Activated CD8-positive, alpha-beta T cell treated with anti-CD3 and anti-CD28 coated beads for 36 hours (primary cell): ENCODE measurements at regions not wholly inside any gene's neighbourhood (a gene's known extent, or its start where the extent isn't known, plus 50 kb on each side); places are given as distances from the start of the nearest gene placed in this dataset.
"Not testable (repeated sequence)": the region's sequence is repeated elsewhere in the genome, so short reads cannot be mapped to it uniquely, and the experiment has no call there.

ENCODE experiments used
- ATAC-seq: fragments of 200-7000 bp; cut with Tn5 transposase; one replicate; pipeline ENCODE4 v1.10.0; 2021; ENCODE audit warnings: mild to moderate bottlenecking, moderate library complexity
- CTCF ChIA-PET: fragments of 350-600 bp; sonication (Branson Sonifier 250); formaldehyde crosslinking; loops from one replicate; lab custom pipeline; 2021; ENCODE audit warnings: antibody characterized with exemption; lab: Charles Lee
- POLR2A ChIA-PET: fragments of 350-600 bp; sonication (Branson Sonifier 250); formaldehyde crosslinking; loops from one replicate; lab custom pipeline; 2021; ENCODE audit warnings: antibody characterized with exemption; lab: Charles Lee
- DNase-seq: peaks from one replicate; pipeline ENCODE4 v3.0.0-alpha.2; 2020
- H3K27ac Mint-ChIP-seq: one replicate; pipeline ENCODE4 v1.8.0; 2021; ENCODE audit warnings: mild to moderate bottlenecking, mixed read lengths
- H3K27me3 Mint-ChIP-seq: one replicate; pipeline ENCODE4 v1.8.0; 2021; ENCODE audit warnings: mixed read lengths
- H3K36me3 Mint-ChIP-seq: one replicate; pipeline ENCODE4 v1.8.0; 2021; ENCODE audit warnings: low read depth, mixed read lengths
- H3K4me1 Mint-ChIP-seq: one replicate; pipeline ENCODE4 v1.8.0; 2021; ENCODE audit warnings: low read depth, mixed read lengths
- H3K4me3 Mint-ChIP-seq: one replicate; pipeline ENCODE4 v1.8.0; 2021; ENCODE audit warnings: mild to moderate bottlenecking, moderate library complexity, mixed read lengths
- H3K9me3 Mint-ChIP-seq: one replicate; pipeline ENCODE4 v1.8.0; 2021; ENCODE audit warnings: mixed read lengths
- intact Hi-C: fragments of 100-400 bp; cut with micrococcal nuclease; formaldehyde crosslinking; loops from one replicate; pipeline ENCODE4 v1.10.0; 2022
- TF ChIP-seq, protein P1 (sequence below): fragments of 200-600 bp; IDR thresholded peaks from one replicate; pipeline ENCODE4 v1.8.0; 2022; ENCODE audit warnings: antibody characterized with exemption, mild to moderate bottlenecking

DNA sequence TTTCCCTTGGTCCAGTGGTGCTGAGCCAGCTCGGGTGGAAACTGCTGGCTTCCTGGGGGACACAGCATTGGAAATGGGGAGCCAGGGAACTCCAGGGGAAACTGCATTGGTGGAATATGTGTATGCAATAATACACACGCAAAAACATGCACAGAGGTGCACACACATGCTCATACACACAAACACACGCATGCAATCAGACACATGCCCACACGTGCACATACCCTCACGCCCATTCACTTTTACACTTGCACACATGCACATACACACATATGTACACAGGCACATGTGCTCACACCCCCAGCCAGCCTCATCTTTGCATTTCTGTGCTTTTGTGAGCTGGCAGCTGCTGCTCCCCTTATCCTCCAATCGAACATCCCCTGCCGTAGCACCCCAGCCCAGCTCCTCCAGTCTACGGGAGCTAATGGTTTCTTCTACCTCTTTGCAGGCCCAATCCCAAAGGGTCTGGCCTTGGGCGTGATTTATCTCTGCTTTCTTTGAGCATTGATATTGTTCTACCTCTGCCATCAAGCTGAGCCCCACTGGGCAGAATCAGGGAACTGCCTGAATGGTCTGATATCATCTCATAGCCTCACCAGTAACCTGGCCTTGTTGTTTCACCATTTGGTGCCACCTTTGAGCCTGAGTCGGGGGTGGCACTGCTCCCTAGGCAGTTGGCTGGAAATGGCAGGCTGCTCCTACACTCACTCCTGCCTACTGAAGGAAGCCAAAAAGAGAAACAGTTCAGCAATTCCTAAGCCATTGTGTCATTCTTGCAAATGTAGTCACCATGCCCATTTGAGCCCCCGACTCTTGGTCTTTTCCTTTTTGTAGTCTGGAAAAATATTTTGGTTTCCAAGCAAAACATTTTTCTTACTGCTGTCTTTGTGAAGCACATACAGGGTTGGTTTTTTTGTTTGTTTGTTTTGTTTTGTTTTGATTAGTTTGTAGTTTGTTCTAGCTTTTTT lies 104.4 kb upstream of the MAMLD1 start:
- no peak for ATAC-seq

DNA sequence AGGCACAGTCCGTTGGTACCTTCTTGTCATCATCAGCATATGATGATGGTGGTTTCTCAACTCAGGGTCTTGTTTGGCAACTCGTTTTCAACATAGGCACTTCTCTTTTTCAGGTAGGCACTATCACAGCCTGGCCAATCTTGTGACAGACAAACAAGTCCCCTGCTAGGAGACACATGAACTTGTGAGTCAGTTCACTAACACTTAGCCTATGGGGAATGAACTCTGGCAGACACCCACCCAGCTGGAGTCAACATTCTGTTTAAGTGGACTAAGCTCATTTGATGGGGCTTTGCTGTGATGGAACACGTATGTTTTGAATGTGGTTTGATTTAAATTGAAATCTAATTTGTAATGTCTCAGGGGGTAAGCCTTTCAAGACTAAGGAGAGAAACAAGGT lies 100.7 kb upstream of the MAMLD1 start:
- Mint-ChIP-seq H3K4me3 (no peak overlapping the region), H3K9me3 (no peaks in the 10 kb centered on the region), H3K27ac (no peak overlapping the region), H3K36me3 (no peaks in the 10 kb centered on the region), H3K27me3 (no peaks in the 10 kb centered on the region), H3K4me1 (peaks cover under 1% of the 10 kb centered on the region)
- intact Hi-C loops, result no loop called here
- DNase-seq, result no peak
- no peak for ATAC-seq
- TF ChIP-seq, protein P1, sequence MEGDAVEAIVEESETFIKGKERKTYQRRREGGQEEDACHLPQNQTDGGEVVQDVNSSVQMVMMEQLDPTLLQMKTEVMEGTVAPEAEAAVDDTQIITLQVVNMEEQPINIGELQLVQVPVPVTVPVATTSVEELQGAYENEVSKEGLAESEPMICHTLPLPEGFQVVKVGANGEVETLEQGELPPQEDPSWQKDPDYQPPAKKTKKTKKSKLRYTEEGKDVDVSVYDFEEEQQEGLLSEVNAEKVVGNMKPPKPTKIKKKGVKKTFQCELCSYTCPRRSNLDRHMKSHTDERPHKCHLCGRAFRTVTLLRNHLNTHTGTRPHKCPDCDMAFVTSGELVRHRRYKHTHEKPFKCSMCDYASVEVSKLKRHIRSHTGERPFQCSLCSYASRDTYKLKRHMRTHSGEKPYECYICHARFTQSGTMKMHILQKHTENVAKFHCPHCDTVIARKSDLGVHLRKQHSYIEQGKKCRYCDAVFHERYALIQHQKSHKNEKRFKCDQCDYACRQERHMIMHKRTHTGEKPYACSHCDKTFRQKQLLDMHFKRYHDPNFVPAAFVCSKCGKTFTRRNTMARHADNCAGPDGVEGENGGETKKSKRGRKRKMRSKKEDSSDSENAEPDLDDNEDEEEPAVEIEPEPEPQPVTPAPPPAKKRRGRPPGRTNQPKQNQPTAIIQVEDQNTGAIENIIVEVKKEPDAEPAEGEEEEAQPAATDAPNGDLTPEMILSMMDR, result no peak
- CTCF ChIA-PET, result no interaction called here
- POLR2A ChIA-PET, result interaction anchor here (1.1 kb wide), 1 partner anchor 19 kb away, joined by 3 read pairs; no protein-coding TSS in a partner anchor

More for the DNA sequence above, 104.4 kb upstream of the MAMLD1 start:
- Mint-ChIP-seq H3K4me3 (no peak overlapping the region), H3K9me3 (no peaks in the 10 kb centered on the region), H3K36me3 (no peaks in the 10 kb centered on the region), H3K27ac (no peak overlapping the region), H3K27me3 (no peaks in the 10 kb centered on the region), H3K4me1 (peaks cover 19% of the 10 kb centered on the region)
- ChIA-PET POLR2A (no interaction called here), CTCF (no interaction called here)
- intact Hi-C loops, result no loop called here
- DNase-seq, result no peak
- TF ChIP-seq, protein P1, result no peak

DNA sequence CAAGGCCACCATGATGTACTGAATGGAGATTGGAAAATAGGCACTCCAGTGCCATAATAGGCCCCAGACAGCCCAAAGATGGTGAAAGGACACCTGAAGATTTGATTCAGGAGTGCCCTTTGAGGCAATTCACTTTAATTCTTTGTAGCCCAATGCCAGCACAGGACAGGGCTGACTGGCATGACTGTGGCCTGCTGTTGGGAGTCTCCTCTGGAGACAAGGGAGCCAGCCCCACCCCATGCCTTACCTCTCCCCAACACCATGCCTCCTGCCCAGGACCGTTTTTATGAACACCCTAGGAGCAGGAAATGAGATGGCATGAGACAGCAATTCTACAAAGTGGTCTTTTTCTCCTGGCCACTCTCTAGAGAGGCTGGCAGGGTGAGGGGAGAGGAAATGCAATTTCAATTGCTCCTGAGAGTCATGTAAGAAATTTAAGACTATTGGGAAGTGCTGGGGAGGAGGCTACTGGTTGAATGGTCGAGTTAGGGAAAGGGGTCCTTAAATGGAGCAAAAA lies 94.2 kb upstream of the MAMLD1 start:
- intact Hi-C loops, result no loop called here
- Mint-ChIP-seq H3K27me3 (no peaks in the 10 kb centered on the region), H3K27ac (no peak overlapping the region), H3K4me1 (no peaks in the 10 kb centered on the region), H3K4me3 (no peak overlapping the region), H3K36me3 (no peaks in the 10 kb centered on the region), H3K9me3 (no peaks in the 10 kb centered on the region)
- ATAC-seq (no peak), DNase-seq (no peak)
- ChIA-PET POLR2A (no interaction called here), CTCF (no interaction called here)
- TF ChIP-seq, protein P1, result no peak

DNA sequence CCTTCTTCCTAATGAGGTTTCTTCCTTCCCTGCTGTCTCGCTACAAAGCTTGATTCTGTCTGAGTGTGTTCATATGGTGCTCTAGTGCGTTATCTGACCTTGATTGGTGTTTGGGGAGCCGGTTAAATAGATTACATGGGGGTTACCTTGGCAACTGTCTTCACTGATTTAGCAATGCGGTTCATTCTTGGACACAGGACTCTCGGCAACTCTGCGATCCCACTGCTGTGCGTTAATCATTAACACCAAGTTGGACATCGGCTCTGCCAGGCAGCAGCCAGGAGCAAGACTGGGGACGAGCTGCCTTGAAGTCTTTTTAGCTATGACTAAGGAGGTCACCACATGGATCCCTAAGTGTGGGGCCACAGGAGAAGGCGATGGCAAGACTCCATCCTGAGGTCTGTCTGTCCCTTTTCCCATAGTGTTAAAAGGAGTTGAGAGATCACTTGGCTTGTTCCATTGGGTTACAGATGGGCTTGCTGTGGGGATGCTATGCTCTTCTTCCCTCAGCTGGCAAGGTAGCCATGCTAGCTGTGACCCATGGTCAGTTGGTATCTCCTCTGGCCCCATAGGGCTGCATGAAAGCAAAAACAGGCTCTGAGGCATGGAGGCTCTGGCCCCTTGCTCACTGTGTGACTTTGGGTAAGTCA lies 93.4 kb upstream of the MAMLD1 start:
- Mint-ChIP-seq H3K27ac (no peak overlapping the region), H3K4me3 (no peak overlapping the region), H3K27me3 (no peaks in the 10 kb centered on the region), H3K36me3 (no peaks in the 10 kb centered on the region), H3K9me3 (no peaks in the 10 kb centered on the region), H3K4me1 (no peaks in the 10 kb centered on the region)
- intact Hi-C loops, result no loop called here
- DNase-seq (no peak), ATAC-seq (no peak)
- ChIA-PET POLR2A (no interaction called here), CTCF (no interaction called here)
- TF ChIP-seq, protein P1, result no peak

DNA sequence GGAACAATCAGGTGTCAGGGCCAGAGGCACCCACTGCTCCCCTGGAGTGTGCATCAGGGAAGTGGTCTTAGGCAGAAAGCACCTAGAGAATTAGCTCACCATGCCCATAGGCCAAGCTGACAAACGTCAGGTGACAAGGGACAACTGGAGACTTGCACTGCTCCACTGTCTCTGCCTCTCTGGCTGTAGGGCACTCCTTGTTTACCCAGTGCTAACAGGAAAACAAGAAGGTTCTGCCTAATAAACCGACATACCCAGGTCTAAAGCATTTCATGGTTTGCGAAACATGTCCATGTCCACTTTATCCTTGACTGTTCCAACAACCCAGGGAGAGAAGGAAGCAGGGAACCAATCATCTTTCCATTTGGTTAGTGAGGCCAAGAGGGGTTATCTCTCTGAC lies 92.5 kb upstream of the MAMLD1 start:
- Mint-ChIP-seq H3K36me3 (no peaks in the 10 kb centered on the region), H3K27ac (no peak overlapping the region), H3K4me1 (no peaks in the 10 kb centered on the region), H3K4me3 (no peak overlapping the region), H3K27me3 (no peaks in the 10 kb centered on the region), H3K9me3 (no peaks in the 10 kb centered on the region)
- TF ChIP-seq, protein P1, result no peak
- POLR2A ChIA-PET, result no interaction called here
- intact Hi-C loops, result no loop called here
- CTCF ChIA-PET, result no interaction called here
- no peak for DNase-seq
- no peak for ATAC-seq

DNA sequence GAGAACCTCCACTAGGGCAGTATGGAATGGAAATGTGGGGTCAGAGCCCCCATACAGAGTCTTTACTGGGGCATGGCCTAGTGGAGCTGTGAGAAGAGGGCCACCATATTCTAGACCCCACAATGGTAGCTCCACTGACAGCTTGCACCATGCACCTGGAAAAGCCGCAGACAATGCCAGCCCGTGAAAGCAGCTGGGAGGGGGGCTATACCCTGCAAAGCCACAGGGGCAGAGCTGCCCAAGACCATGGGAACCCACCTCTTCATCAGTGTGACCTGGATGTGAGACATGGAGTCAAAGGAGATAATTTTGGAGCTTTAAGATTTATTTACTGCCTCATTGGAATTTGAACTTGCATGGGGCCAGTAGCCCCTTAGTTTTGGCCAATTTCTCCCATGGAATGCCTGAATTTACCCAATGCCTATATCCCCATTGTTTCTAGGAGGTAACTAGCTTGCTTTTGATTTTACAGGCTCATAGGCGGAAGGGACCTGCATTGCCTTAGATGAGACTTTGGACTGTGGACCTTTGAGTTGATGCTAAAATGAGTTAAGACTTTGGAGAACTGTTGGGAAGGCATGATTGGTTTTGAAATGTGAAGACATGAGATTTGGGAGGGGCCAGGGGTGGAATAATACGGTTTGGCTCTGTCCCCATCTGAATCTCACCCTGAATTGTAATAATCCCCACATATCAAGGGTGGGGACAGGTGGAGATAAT lies 89.4 kb upstream of the MAMLD1 start:
- H3K27me3 Mint-ChIP-seq, H3K27ac Mint-ChIP-seq, H3K4me1 Mint-ChIP-seq, H3K9me3 Mint-ChIP-seq, intact Hi-C loops, CTCF ChIA-PET, POLR2A ChIA-PET, H3K36me3 Mint-ChIP-seq, DNase-seq, ATAC-seq, H3K4me3 Mint-ChIP-seq: not testable (repeated sequence)
